Right atrium auricular region (tissue), 2 donors: ENCODE measurements at regions not wholly inside any gene's neighbourhood (a gene's known extent, or its start where the extent isn't known, plus 50 kb on each side); places are given as distances from the start of the nearest gene placed in this dataset.

Experiments used
- DNase-seq: peaks from one replicate; pipeline ENCODE4 v3.0.0-alpha.2; 2019; ENCODE audit warnings: low spot score
- H3K27ac ChIP-seq, 2 donors: fragments of 200-600 bp; sonication (generic); 1 replicate in 1 of 2; 2 replicates in 1 of 2; pipeline ENCODE4 v1.5.1; 2016 to 2019
- H3K27me3 ChIP-seq, 2 donors: fragments of 200-600 bp; sonication (generic); one replicate each; pipeline versions ENCODE4 v1.5.1 to v1.6.0; 2017 to 2019
- H3K36me3 ChIP-seq: fragments of 200-600 bp; sonication (generic); one replicate; pipeline ENCODE4 v1.5.1; 2016
- H3K4me1 ChIP-seq, 2 donors: fragments of 200-600 bp; sonication (generic); one replicate each; pipeline versions ENCODE4 v1.5.1 to v1.6.0; 2017 to 2019
- H3K4me3 ChIP-seq, 2 donors: fragments of 200-600 bp; sonication (generic); 1 replicate in 1 of 2; 2 replicates in 1 of 2; pipeline ENCODE4 v1.5.1; 2017 to 2019; ENCODE audit warnings: mild to moderate bottlenecking in 1 of 2, moderate library complexity in 1 of 2
- H3K9me3 ChIP-seq, 2 donors: fragments of 200-600 bp; sonication (generic); one replicate each; pipeline ENCODE4 v1.5.1; 2019
- CTCF ChIP-seq, 2 donors: fragments of 200-600 bp; sonication (generic); IDR thresholded peaks; one replicate each; pipeline ENCODE4 v1.5.1; 2019; ENCODE audit warnings: antibody characterized with exemption in 2 of 2

GRCh38 chr12:48279101-48279500 is 71.6 kb downstream of the ZNF641 start:
- Histone ChIP-seq H3K36me3 (no peaks in the 10 kb centered on the region), H3K27ac (no peak overlapping the region), H3K4me3 (no peak overlapping the region), H3K4me1 (no peaks in the 10 kb centered on the region), H3K9me3 (peaks cover 0 to 7% of the 10 kb centered on the region in 2 donors), H3K27me3 (no peaks in the 10 kb centered on the region)
- TF ChIP-seq CTCF (IDR thresholded peaks at IDR 0.05) = no peak
- no peak for DNase-seq

DNA sequence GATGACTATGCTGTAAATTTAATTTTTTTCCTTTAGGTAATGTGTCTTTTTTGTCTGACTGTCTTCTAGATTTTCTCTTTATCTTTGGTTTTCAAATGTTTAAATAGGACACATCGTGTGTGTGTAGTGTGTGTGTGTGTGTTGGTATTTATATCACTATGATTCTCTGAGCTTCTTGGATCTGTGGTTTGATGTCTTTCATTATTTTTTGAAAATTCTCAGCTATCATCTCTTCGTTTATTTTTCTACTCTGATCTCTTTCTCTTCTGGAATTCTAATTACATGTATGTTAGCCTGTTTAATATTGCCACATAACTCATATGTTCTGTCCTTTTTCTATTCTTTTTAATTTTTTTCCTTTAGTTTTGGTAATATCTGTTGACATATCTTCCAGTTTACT is 73.5 kb upstream of the OR10AD1 start:
- no peak overlapping the region for H3K4me3 ChIP-seq
- H3K27ac ChIP-seq = no peak overlapping the region
- TF ChIP-seq CTCF (IDR thresholded peaks at IDR 0.05) = no peak
- H3K4me1 ChIP-seq = no peaks in the 10 kb centered on the region
- no peak for DNase-seq
- no peaks in the 10 kb centered on the region for H3K36me3 ChIP-seq
- H3K27me3 ChIP-seq = no peaks in the 10 kb centered on the region
- peaks cover 0 to 7% of the 10 kb centered on the region in 2 donors for H3K9me3 ChIP-seq

DNA sequence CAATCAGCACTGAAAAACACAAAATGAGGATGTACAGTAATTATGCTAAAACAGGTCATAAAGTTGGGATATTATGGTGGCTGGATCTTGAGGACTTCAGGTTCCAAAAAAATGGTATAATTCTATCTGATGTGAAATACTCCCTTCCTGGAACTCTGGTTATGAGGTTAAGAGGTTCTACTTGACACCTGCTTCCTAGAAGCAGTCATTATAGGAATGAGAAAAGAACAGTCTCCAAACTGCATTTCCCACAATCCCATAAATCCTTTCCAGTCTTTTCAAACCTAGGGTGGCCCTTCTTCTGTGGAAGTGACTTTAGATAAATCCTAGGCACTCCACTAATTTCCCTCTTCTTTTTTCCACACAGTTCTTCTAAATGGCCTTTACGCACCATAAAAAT is 63.7 kb upstream of the OR10AD1 start:
- TF ChIP-seq CTCF (IDR thresholded peaks at IDR 0.05) = no peak
- Histone ChIP-seq H3K27ac (no peak overlapping the region), H3K9me3 (no peaks in the 10 kb centered on the region), H3K4me3 (no peak overlapping the region), H3K27me3 (no peaks in the 10 kb centered on the region), H3K36me3 (no peaks in the 10 kb centered on the region), H3K4me1 (no peaks in the 10 kb centered on the region)
- DNase-seq = no peak

GRCh38 chr12:48265777-48266176 is 62.7 kb upstream of the OR10AD1 start:
- no peak overlapping the region for H3K4me3 ChIP-seq
- no peak overlapping the region for H3K27ac ChIP-seq
- DNase-seq = no peak
- H3K9me3 ChIP-seq = no peaks in the 10 kb centered on the region
- no peaks in the 10 kb centered on the region for H3K27me3 ChIP-seq
- H3K36me3 ChIP-seq = no peaks in the 10 kb centered on the region
- TF ChIP-seq CTCF (IDR thresholded peaks at IDR 0.05) = no peak
- no peaks in the 10 kb centered on the region for H3K4me1 ChIP-seq

- Histone ChIP-seq H3K4me3 (no peak overlapping the region), H3K9me3 (no peaks in the 10 kb centered on the region), H3K36me3 (no peaks in the 10 kb centered on the region), H3K27ac (no peak overlapping the region), H3K4me1 (no peaks in the 10 kb centered on the region), H3K27me3 (no peaks in the 10 kb centered on the region)
- TF ChIP-seq CTCF (IDR thresholded peaks at IDR 0.05) = no peak
- no peak for DNase-seq
Measured at GRCh38 chr12:48263617-48264016, 60.5 kb upstream of the OR10AD1 start.

- no peaks in the 10 kb centered on the region for H3K36me3 ChIP-seq
- DNase-seq = no peak
- no peak overlapping the region for H3K4me3 ChIP-seq
- no peak overlapping the region for H3K27ac ChIP-seq
- H3K9me3 ChIP-seq = peaks cover 0 to 4% of the 10 kb centered on the region in 2 donors
- TF ChIP-seq CTCF (IDR thresholded peaks at IDR 0.05) = no peak
- H3K27me3 ChIP-seq = no peaks in the 10 kb centered on the region
- H3K4me1 ChIP-seq = no peaks in the 10 kb centered on the region
Measured at GRCh38 chr12:48261773-48262172, 58.7 kb upstream of the OR10AD1 start.
